VCaP (cell line): ENCODE measurements at regions not wholly inside any gene's neighbourhood (a gene's known extent, or its start where the extent isn't known, plus 50 kb on each side); places are given as distances from the start of the nearest gene placed in this dataset.

ENCODE experiments used
- H3K27ac ChIP-seq: fragments of 450-650 bp; 2 replicates; pipeline ENCODE4 v1.5.1; 2017
- CTCF ChIP-seq: fragments of 450-650 bp; conservative IDR thresholded peaks from 2 replicates; pipeline ENCODE4 v1.5.1; 2017; ENCODE audit warnings: mild to moderate bottlenecking, moderate library complexity

- no peak for TF ChIP-seq CTCF
- H3K27ac ChIP-seq = no peak overlapping the region
Observed at GRCh38 chr11:92789761-92790160, 179.7 kb upstream of the MTNR1B start.

- no peak overlapping the region for H3K27ac ChIP-seq
- TF ChIP-seq CTCF = no peak
Observed at GRCh38 chr11:92790366-92790765, 179.1 kb upstream of the MTNR1B start.

GRCh38 chr11:92790926-92791616 lies 178.4 kb upstream of the MTNR1B start:
- no peak overlapping the region for H3K27ac ChIP-seq
- TF ChIP-seq CTCF = no peak

- no peak for TF ChIP-seq CTCF
- no peak overlapping the region for H3K27ac ChIP-seq
Observed at GRCh38 chr11:92791886-92792285, 177.6 kb upstream of the MTNR1B start.

GRCh38 chr11:92793189-92793588 lies 176.3 kb upstream of the MTNR1B start:
- no peak overlapping the region for H3K27ac ChIP-seq
- TF ChIP-seq CTCF = no peak

GRCh38 chr11:92794783-92795182 lies 174.7 kb upstream of the MTNR1B start:
- no peak for TF ChIP-seq CTCF
- H3K27ac ChIP-seq = no peak overlapping the region

GRCh38 chr11:92796744-92797143 lies 172.7 kb upstream of the MTNR1B start:
- H3K27ac ChIP-seq = no peak overlapping the region
- TF ChIP-seq CTCF = no peak
